Keratinocyte (primary cell): ENCODE measurements at regions not wholly inside any gene's neighbourhood (a gene's known extent, or its start where the extent isn't known, plus 50 kb on each side); places are given as distances from the start of the nearest gene placed in this dataset.

Experiments used
- DNase-seq: peaks from one replicate; pipeline ENCODE4 v3.0.0-alpha.2; 2011; ENCODE audit warnings: low read depth, missing footprints, low spot score
- FAIRE-seq: peaks from 2 replicates; lab custom pipeline; 2011; peaks lifted over from hg19 to GRCh38; lab: Jason Lieb, UNC
- H2AFZ ChIP-seq: 2 replicates; pipeline ENCODE4 v1.6.0; 2012; ENCODE audit warnings: low read length, control low read depth, inconsistent platforms; ENCODE audit not compliant: control insufficient read depth
- H3K27ac ChIP-seq: 2 replicates; pipeline ENCODE4 v1.5.1; 2011; ENCODE audit warnings: low read length; ENCODE audit not compliant: control insufficient read depth, insufficient read depth
- H3K27me3 ChIP-seq: 3 replicates; pipeline ENCODE4 v1.6.0; 2011; ENCODE audit warnings: low read length; ENCODE audit not compliant: control insufficient read depth, insufficient read depth; ENCODE audit errors: extremely low read depth
- H3K36me3 ChIP-seq, 2 experiments: 2 replicates in 1 of 2; 3 replicates in 1 of 2; pipeline ENCODE4 v1.5.1; 2011; ENCODE audit warnings: low read length in 2 of 2, mild to moderate bottlenecking in 1 of 2; ENCODE audit not compliant: control insufficient read depth in 2 of 2, insufficient read depth in 2 of 2; ENCODE audit errors: extremely low read depth in 1 of 2
- H3K4me1 ChIP-seq: 3 replicates; pipeline ENCODE4 v1.5.1; 2011; ENCODE audit warnings: low read length; ENCODE audit not compliant: control insufficient read depth, insufficient read depth; ENCODE audit errors: extremely low read depth
- H3K4me2 ChIP-seq: 3 replicates; pipeline ENCODE4 v1.6.0; 2011; ENCODE audit warnings: low read depth, low read length; ENCODE audit not compliant: control insufficient read depth, insufficient read depth; ENCODE audit errors: extremely low read depth
- H3K4me3 ChIP-seq, 3 experiments: fragments of 200-600 bp in 1 of 3; sonication (generic) in 1 of 3; 2 replicates in 2 of 3; 3 replicates in 1 of 3; pipeline ENCODE4 v1.5.1; 2011 to 2016; ENCODE audit warnings: low read length in 3 of 3, mild to moderate bottlenecking in 3 of 3, control low read depth in 2 of 3, inconsistent platforms in 1 of 3, low read depth in 1 of 3, mixed read lengths in 1 of 3, mixed run types in 1 of 3, moderate library complexity in 1 of 3; ENCODE audit not compliant: control insufficient read depth in 2 of 3, insufficient read depth in 2 of 3; ENCODE audit errors: extremely low read depth in 1 of 3
- H3K79me2 ChIP-seq: 2 replicates; pipeline ENCODE4 v1.6.0; 2012; ENCODE audit warnings: low read length; ENCODE audit not compliant: control insufficient read depth, insufficient read depth
- H3K9ac ChIP-seq: 3 replicates; pipeline ENCODE4 v1.6.0; 2011; ENCODE audit warnings: low read length; ENCODE audit not compliant: control insufficient read depth, insufficient read depth; ENCODE audit errors: extremely low read depth
- H3K9me1 ChIP-seq: 3 replicates; pipeline ENCODE4 v1.6.0; 2011; ENCODE audit warnings: low read length; ENCODE audit not compliant: control insufficient read depth, insufficient read depth; ENCODE audit errors: extremely low read depth
- H3K9me3 ChIP-seq: 2 replicates; pipeline ENCODE4 v1.5.1; 2012; ENCODE audit warnings: low read depth, low read length; ENCODE audit not compliant: control insufficient read depth
- H4K20me1 ChIP-seq: 3 replicates; pipeline ENCODE4 v1.6.0; 2011; ENCODE audit warnings: low read length; ENCODE audit not compliant: control insufficient read depth, insufficient read depth; ENCODE audit errors: extremely low read depth
- EZH2 ChIP-seq: IDR thresholded peaks from one replicate; pipeline ENCODE4 v1.6.1; 2012; ENCODE audit warnings: inconsistent platforms, mild to moderate bottlenecking, low read length, moderate library complexity
- dilution Hi-C: fragments of 300-500 bp; cut with MboI; formaldehyde crosslinking; loops from one replicate; pipeline ENCODE4 v1.7.0; 2020; ENCODE audit warnings: low sequenced_read_pairs; ENCODE audit not compliant: extremely low pct_ligation_motif_present
- TF ChIP-seq, protein P1 (sequence below), 3 experiments: IDR thresholded peaks in 1 of 3; conservative IDR thresholded peaks in 1 of 3; optimal IDR thresholded peaks in 1 of 3; 2 replicates in 2 of 3; 3 replicates in 1 of 3; pipeline versions ENCODE3 to v1.5.1; 2011; ENCODE audit warnings: low read length in 3 of 3, mild to moderate bottlenecking in 3 of 3, moderate library complexity in 2 of 3, control low read depth in 1 of 3, inconsistent platforms in 1 of 3; ENCODE audit not compliant: insufficient read depth in 2 of 3; ENCODE audit errors: extremely low read depth in 1 of 3

- no peaks in the 10 kb centered on the region for H3K79me2 ChIP-seq
- no peaks in the 10 kb centered on the region for H3K9me3 ChIP-seq
- no peaks in the 10 kb centered on the region for H3K36me3 ChIP-seq
- H3K4me3 ChIP-seq: no peak overlapping the region
- H3K27me3 ChIP-seq: no peaks in the 10 kb centered on the region
- TF ChIP-seq EZH2: no peak
- TF ChIP-seq, protein P1, sequence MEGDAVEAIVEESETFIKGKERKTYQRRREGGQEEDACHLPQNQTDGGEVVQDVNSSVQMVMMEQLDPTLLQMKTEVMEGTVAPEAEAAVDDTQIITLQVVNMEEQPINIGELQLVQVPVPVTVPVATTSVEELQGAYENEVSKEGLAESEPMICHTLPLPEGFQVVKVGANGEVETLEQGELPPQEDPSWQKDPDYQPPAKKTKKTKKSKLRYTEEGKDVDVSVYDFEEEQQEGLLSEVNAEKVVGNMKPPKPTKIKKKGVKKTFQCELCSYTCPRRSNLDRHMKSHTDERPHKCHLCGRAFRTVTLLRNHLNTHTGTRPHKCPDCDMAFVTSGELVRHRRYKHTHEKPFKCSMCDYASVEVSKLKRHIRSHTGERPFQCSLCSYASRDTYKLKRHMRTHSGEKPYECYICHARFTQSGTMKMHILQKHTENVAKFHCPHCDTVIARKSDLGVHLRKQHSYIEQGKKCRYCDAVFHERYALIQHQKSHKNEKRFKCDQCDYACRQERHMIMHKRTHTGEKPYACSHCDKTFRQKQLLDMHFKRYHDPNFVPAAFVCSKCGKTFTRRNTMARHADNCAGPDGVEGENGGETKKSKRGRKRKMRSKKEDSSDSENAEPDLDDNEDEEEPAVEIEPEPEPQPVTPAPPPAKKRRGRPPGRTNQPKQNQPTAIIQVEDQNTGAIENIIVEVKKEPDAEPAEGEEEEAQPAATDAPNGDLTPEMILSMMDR (optimal IDR thresholded peaks at IDR 0.05 in 1 of 3, IDR thresholded peaks at IDR 0.05 in 1 of 3, conservative IDR thresholded peaks at IDR 0.05 in 1 of 3; ENCODE audit: extremely low read depth in 1 of 3, insufficient read depth in 2 of 3, low read length in 3 of 3): no peak
- no peaks in the 10 kb centered on the region for H4K20me1 ChIP-seq
- FAIRE-seq (no peak), DNase-seq (no peak)
- no peak overlapping the region for H3K9ac ChIP-seq
- H3K4me1 ChIP-seq: no peaks in the 10 kb centered on the region
- H3K4me2 ChIP-seq: no peak overlapping the region
- H2AFZ ChIP-seq: no peak overlapping the region
- dilution Hi-C loops: no loop called here
- H3K9me1 ChIP-seq: no peaks in the 10 kb centered on the region
- H3K27ac ChIP-seq: no peak overlapping the region
Measured at GRCh38 chr2:40746191-40746590, 294.3 kb upstream of the SLC8A1 start.

- H3K36me3 ChIP-seq: no peaks in the 10 kb centered on the region
- FAIRE-seq (no peak), DNase-seq (no peak)
- no peaks in the 10 kb centered on the region for H3K4me1 ChIP-seq
- H3K27me3 ChIP-seq: no peaks in the 10 kb centered on the region
- no peaks in the 10 kb centered on the region for H4K20me1 ChIP-seq
- no peak overlapping the region for H3K9ac ChIP-seq
- dilution Hi-C loops: no loop called here
- no peak overlapping the region for H3K4me2 ChIP-seq
- no peak overlapping the region for H3K4me3 ChIP-seq
- no peak overlapping the region for H2AFZ ChIP-seq
- H3K79me2 ChIP-seq: no peaks in the 10 kb centered on the region
- H3K9me3 ChIP-seq: no peaks in the 10 kb centered on the region
- TF ChIP-seq EZH2: no peak
- TF ChIP-seq, protein P1 (optimal IDR thresholded peaks at IDR 0.05 in 1 of 3, IDR thresholded peaks at IDR 0.05 in 1 of 3, conservative IDR thresholded peaks at IDR 0.05 in 1 of 3; ENCODE audit: extremely low read depth in 1 of 3, insufficient read depth in 2 of 3, low read length in 3 of 3): no peak
- no peaks in the 10 kb centered on the region for H3K9me1 ChIP-seq
- no peak overlapping the region for H3K27ac ChIP-seq
Measured at GRCh38 chr2:40751981-40752380, 300.1 kb upstream of the SLC8A1 start.
